Mucosa of descending colon (tissue), 3 donors: ENCODE measurements at regions not wholly inside any gene's neighbourhood (a gene's known extent, or its start where the extent isn't known, plus 50 kb on each side); places are given as distances from the start of the nearest gene placed in this dataset.

Source experiments
- ATAC-seq: fragments of 200-7000 bp; cut with Tn5 transposase; one replicate; pipeline ENCODE4 v1.9.1; 2020; ENCODE audit warnings: mild to moderate bottlenecking, moderate library complexity
- DNase-seq, 3 donors: peaks; one replicate each; pipeline ENCODE4 v3.0.0-alpha.2; 2020
- H3K36me3 ChIP-seq: fragments of 200-600 bp; one replicate; pipeline ENCODE4 v1.8.0; 2021; ENCODE audit warnings: low read depth, mild to moderate bottlenecking
- H3K4me1 ChIP-seq: fragments of 200-600 bp; one replicate; pipeline ENCODE4 v1.8.0; 2021; ENCODE audit warnings: low read depth, mild to moderate bottlenecking
- H3K4me3 ChIP-seq: fragments of 200-600 bp; one replicate; pipeline ENCODE4 v1.8.0; 2021; ENCODE audit warnings: mild to moderate bottlenecking
- H3K9me3 ChIP-seq: fragments of 200-600 bp; one replicate; pipeline ENCODE4 v1.8.0; 2021; ENCODE audit warnings: mild to moderate bottlenecking
- intact Hi-C, 2 donors: fragments of 100-400 bp; cut with DNase I in 1 of 2; cut with micrococcal nuclease in 1 of 2; formaldehyde crosslinking; loops; one replicate each; pipeline versions ENCODE4 v1.11.0 to v1.11.1; 2022; cut with DNase I, micrococcal nuclease
- TF ChIP-seq, protein P1 (sequence below): fragments of 200-600 bp; IDR thresholded peaks from one replicate; pipeline ENCODE4 v1.8.0; 2022; ENCODE audit warnings: antibody characterized with exemption, mild to moderate bottlenecking
- donor health status: DM: no; HTN: no; CAD: no; lungs with moderate emphysema.
- donor health status: DM: no; HTN: no; CAD: no.
- donor health status: DM: no; HTN: yes; CAD: no.

DNA sequence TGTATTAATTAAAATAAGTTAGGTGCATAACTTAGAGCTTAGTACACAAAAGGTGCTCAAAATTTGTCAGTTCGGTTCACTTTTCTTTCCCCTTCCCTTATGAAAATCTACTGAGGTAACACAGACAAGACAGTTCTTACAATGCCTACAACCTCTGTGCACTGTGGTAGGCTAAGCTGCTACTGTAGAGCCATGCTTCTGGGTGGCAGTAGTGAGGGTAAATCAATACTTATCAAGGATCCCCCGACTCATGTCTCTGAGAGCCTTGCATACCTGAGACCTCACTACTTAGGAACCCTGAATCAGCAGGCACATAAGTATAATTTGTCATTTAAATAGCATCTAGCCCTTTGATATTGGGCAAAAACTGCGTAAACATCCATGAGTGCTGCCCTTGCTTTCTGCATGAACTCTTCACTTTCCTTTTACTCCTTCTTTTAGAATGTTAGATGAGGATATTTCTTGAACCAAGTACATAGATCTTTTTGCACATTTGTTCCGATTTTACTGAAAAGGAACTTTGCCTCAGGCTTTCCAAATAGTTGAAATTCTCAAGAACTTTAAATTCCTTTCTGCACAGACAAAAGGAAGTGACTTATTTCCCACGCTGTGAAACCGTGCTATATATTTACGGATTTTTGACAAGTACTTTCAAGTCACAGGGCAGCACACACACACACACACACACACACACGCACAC is 234.4 kb downstream of the TRIB2 start:
- intact Hi-C loops: no loop called here
- Histone ChIP-seq H3K9me3 (no peaks in the 10 kb centered on the region), H3K4me3 (no peak overlapping the region), H3K36me3 (no peaks in the 10 kb centered on the region), H3K4me1 (no peaks in the 10 kb centered on the region)
- no peak for DNase-seq
- ATAC-seq: no peak
- TF ChIP-seq, protein P1, sequence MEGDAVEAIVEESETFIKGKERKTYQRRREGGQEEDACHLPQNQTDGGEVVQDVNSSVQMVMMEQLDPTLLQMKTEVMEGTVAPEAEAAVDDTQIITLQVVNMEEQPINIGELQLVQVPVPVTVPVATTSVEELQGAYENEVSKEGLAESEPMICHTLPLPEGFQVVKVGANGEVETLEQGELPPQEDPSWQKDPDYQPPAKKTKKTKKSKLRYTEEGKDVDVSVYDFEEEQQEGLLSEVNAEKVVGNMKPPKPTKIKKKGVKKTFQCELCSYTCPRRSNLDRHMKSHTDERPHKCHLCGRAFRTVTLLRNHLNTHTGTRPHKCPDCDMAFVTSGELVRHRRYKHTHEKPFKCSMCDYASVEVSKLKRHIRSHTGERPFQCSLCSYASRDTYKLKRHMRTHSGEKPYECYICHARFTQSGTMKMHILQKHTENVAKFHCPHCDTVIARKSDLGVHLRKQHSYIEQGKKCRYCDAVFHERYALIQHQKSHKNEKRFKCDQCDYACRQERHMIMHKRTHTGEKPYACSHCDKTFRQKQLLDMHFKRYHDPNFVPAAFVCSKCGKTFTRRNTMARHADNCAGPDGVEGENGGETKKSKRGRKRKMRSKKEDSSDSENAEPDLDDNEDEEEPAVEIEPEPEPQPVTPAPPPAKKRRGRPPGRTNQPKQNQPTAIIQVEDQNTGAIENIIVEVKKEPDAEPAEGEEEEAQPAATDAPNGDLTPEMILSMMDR: no peak

DNA sequence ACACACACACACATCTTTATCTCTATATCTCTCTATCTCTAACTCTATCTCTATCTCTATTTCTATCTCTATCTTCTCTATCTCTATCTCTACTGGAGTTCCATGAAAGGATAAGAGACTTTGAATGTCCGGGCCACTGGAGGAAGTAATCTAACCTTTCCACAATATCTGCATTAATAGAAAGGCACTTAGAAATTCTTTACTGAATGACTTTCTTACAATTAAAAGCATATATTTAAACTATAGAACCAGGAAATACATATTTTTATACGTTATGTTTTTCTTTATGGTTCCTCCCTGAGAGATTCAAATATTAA is 234.9 kb downstream of the TRIB2 start:
- DNase-seq: no peak
- Histone ChIP-seq H3K36me3 (no peaks in the 10 kb centered on the region), H3K4me1 (no peaks in the 10 kb centered on the region), H3K4me3 (no peak overlapping the region), H3K9me3 (no peaks in the 10 kb centered on the region)
- TF ChIP-seq, protein P1: no peak
- intact Hi-C loops: no loop called here
- no peak for ATAC-seq

DNA sequence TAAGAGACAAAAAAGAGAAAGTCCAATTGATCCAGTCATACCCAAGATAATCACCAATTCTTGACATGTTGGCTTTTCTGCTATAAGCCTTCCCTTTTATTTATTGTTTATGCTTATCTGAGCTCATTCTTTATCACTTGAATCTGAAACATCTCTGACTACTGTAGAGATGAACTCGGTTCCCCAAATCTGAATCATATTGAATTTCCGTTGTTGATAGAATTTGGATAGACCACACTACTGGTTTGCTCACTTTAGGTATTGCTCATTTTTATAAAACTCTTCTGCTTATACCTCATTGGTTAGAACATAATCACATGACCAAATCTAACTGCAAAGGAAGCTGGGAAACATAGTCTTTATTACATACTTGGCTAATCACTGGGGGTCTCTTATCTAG is 236.9 kb downstream of the TRIB2 start:
- ATAC-seq: no peak
- no peaks in the 10 kb centered on the region for H3K4me1 ChIP-seq
- no peak for DNase-seq
- TF ChIP-seq, protein P1: no peak
- H3K4me3 ChIP-seq: no peak overlapping the region
- no peaks in the 10 kb centered on the region for H3K9me3 ChIP-seq
- intact Hi-C loops: no loop called here
- H3K36me3 ChIP-seq: no peaks in the 10 kb centered on the region

DNA sequence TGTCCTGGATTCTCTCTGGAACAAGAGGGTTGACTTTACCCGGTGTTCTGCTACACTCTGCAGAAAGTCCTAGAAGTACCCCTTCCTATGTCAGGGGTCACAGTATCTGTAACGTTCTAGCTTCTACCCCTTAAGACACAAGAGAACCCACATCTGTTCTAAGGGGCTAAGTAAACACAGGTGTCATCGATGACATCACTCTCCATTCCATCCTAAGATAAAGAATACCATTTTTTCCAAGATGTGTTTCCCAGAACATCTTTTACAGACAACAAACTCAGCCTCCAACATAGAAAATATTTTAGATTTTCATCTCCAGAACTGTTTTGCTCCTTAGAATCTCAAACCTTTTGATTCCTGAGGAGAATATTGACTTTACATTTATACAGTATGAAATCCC is 239.1 kb downstream of the TRIB2 start:
- DNase-seq (no peak), ATAC-seq (no peak)
- intact Hi-C loops: no loop called here
- H3K4me1 ChIP-seq: no peaks in the 10 kb centered on the region
- no peak overlapping the region for H3K4me3 ChIP-seq
- H3K9me3 ChIP-seq: no peaks in the 10 kb centered on the region
- TF ChIP-seq, protein P1: no peak
- no peaks in the 10 kb centered on the region for H3K36me3 ChIP-seq

DNA sequence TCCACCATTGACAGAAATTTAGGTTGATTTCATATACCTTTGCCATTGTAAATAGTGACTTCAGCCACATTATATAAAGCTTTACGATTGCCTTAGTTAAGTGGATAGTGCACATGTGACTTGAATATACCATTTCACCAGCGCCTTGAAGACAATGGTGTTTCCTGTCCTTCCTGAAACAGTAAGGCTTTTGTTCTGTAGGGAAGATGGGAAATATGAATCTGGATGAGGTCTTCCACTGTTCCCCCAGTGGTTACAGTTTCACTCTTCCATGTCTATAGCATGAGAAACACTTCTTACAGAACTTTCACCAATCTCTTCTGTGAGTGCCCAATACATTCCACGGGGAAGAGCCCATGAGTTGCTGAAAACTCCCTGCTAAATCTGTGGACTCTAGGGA is 240.5 kb downstream of the TRIB2 start:
- H3K4me3 ChIP-seq: no peak overlapping the region
- intact Hi-C loops: no loop called here
- TF ChIP-seq, protein P1: no peak
- H3K4me1 ChIP-seq: no peaks in the 10 kb centered on the region
- DNase-seq: no peak
- no peak for ATAC-seq
- no peaks in the 10 kb centered on the region for H3K9me3 ChIP-seq
- H3K36me3 ChIP-seq: no peaks in the 10 kb centered on the region

DNA sequence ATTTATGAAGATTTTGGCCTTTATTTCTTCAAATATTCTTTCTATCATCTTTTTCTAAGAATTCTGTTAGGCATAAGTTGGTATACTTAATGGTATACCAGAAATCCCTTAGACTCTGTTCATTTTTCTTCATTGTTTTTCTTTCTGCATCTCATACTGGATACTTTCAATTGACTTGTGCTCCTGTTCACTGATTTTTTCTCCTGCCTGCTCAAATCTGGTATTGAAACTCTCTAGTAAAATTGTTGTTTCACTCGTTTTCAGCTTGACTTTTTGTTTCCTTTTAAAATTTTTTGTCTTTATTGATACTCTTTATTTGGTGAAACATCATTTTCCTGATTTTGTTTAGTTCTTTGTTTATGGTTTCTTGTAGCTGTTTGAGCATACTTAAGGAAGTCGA is 243.2 kb downstream of the TRIB2 start:
- Histone ChIP-seq H3K36me3 (no peaks in the 10 kb centered on the region), H3K4me1 (no peaks in the 10 kb centered on the region), H3K4me3 (no peak overlapping the region), H3K9me3 (no peaks in the 10 kb centered on the region)
- intact Hi-C loops: no loop called here
- ATAC-seq (no peak), DNase-seq (no peak)
- TF ChIP-seq, protein P1: no peak
